H1 (cell line): ENCODE measurements at regions not wholly inside any gene's neighbourhood (a gene's known extent, or its start where the extent isn't known, plus 50 kb on each side); places are given as distances from the start of the nearest gene placed in this dataset.

ENCODE experiments used
- TAF1 ChIP-seq: IDR thresholded peaks from 2 replicates; pipeline ENCODE4 v1.6.1; 2011; ENCODE audit warnings: mild to moderate bottlenecking, low read depth, low read length
- TF ChIP-seq, protein P1 (sequence below): fragments of 300-600 bp; sonication (generic); IDR thresholded peaks from 2 replicates; pipeline ENCODE4 v1.7.1; 2012; ENCODE audit warnings: low read length, moderate library complexity, mild to moderate bottlenecking, inconsistent platforms; ENCODE audit not compliant: insufficient replicate concordance

DNA sequence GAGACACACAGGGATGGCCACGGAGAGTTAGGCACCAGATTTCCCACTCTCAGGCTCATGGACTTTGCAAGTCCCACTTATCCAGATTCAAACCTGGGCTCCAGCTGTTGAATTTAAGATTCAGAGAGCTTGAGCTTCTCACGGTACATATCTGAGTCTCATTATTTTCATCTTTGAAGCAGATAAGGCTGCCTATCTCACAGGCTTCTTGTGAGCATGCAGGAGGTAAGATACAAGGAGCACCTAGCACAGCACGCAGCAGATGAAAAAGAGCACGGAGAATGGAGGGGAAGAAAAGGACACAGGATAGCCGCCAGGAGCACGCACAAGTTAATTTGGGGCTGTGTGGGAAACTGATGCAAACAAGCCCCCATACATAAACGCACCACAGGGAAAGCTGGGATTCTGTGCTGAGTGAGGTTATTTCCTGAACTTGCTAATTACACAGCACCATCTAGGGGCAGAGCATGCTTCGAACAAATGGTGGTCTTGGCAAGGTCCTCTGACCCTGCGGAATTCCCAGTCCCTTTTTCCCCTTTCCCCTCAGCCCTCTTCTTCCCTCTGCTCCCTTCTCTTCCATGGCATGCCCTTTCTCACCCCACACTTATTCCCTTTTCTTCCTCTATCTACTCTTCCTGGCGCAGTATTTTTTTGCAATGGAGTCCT lies 134.7 kb upstream of the VANGL1 start (continued):
- TF ChIP-seq, protein P1, sequence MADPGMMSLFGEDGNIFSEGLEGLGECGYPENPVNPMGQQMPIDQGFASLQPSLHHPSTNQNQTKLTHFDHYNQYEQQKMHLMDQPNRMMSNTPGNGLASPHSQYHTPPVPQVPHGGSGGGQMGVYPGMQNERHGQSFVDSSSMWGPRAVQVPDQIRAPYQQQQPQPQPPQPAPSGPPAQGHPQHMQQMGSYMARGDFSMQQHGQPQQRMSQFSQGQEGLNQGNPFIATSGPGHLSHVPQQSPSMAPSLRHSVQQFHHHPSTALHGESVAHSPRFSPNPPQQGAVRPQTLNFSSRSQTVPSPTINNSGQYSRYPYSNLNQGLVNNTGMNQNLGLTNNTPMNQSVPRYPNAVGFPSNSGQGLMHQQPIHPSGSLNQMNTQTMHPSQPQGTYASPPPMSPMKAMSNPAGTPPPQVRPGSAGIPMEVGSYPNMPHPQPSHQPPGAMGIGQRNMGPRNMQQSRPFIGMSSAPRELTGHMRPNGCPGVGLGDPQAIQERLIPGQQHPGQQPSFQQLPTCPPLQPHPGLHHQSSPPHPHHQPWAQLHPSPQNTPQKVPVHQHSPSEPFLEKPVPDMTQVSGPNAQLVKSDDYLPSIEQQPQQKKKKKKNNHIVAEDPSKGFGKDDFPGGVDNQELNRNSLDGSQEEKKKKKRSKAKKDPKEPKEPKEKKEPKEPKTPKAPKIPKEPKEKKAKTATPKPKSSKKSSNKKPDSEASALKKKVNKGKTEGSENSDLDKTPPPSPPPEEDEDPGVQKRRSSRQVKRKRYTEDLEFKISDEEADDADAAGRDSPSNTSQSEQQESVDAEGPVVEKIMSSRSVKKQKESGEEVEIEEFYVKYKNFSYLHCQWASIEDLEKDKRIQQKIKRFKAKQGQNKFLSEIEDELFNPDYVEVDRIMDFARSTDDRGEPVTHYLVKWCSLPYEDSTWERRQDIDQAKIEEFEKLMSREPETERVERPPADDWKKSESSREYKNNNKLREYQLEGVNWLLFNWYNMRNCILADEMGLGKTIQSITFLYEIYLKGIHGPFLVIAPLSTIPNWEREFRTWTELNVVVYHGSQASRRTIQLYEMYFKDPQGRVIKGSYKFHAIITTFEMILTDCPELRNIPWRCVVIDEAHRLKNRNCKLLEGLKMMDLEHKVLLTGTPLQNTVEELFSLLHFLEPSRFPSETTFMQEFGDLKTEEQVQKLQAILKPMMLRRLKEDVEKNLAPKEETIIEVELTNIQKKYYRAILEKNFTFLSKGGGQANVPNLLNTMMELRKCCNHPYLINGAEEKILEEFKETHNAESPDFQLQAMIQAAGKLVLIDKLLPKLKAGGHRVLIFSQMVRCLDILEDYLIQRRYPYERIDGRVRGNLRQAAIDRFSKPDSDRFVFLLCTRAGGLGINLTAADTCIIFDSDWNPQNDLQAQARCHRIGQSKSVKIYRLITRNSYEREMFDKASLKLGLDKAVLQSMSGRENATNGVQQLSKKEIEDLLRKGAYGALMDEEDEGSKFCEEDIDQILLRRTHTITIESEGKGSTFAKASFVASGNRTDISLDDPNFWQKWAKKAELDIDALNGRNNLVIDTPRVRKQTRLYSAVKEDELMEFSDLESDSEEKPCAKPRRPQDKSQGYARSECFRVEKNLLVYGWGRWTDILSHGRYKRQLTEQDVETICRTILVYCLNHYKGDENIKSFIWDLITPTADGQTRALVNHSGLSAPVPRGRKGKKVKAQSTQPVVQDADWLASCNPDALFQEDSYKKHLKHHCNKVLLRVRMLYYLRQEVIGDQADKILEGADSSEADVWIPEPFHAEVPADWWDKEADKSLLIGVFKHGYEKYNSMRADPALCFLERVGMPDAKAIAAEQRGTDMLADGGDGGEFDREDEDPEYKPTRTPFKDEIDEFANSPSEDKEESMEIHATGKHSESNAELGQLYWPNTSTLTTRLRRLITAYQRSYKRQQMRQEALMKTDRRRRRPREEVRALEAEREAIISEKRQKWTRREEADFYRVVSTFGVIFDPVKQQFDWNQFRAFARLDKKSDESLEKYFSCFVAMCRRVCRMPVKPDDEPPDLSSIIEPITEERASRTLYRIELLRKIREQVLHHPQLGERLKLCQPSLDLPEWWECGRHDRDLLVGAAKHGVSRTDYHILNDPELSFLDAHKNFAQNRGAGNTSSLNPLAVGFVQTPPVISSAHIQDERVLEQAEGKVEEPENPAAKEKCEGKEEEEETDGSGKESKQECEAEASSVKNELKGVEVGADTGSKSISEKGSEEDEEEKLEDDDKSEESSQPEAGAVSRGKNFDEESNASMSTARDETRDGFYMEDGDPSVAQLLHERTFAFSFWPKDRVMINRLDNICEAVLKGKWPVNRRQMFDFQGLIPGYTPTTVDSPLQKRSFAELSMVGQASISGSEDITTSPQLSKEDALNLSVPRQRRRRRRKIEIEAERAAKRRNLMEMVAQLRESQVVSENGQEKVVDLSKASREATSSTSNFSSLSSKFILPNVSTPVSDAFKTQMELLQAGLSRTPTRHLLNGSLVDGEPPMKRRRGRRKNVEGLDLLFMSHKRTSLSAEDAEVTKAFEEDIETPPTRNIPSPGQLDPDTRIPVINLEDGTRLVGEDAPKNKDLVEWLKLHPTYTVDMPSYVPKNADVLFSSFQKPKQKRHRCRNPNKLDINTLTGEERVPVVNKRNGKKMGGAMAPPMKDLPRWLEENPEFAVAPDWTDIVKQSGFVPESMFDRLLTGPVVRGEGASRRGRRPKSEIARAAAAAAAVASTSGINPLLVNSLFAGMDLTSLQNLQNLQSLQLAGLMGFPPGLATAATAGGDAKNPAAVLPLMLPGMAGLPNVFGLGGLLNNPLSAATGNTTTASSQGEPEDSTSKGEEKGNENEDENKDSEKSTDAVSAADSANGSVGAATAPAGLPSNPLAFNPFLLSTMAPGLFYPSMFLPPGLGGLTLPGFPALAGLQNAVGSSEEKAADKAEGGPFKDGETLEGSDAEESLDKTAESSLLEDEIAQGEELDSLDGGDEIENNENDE, result no peak
- TF ChIP-seq TAF1, result no peak
